ENCODE measurements at regions not wholly inside any gene's neighbourhood (a gene's known extent, or its start where the extent isn't known, plus 50 kb on each side); places are given as distances from the start of the nearest gene placed in this dataset.

GRCh38 chr20:50398064-50398463, 112.1 kb upstream of the PTPN1 start:
- Mint-ChIP-seq H3K36me3 (ENCODE audit: insufficient read depth) (no peaks in the 10 kb centered on the region), H3K27ac (no peak overlapping the region), H3K4me1 (ENCODE audit: low read depth) (peaks cover 14% of the 10 kb centered on the region), H3K4me3 (ENCODE audit: low read depth) (no peak overlapping the region), H3K27me3 (peaks cover 11% of the 10 kb centered on the region), H3K9me3 (ENCODE audit: low read depth) (no peaks in the 10 kb centered on the region)
- DNase-seq (ENCODE audit: low spot score, unreplicated experiment): no peak
- TF ChIP-seq CTCF (IDR thresholded peaks at IDR 0.05; ENCODE audit: unreplicated experiment): no peak

GRCh38 chr20:50398471-50398820, 111.7 kb upstream of the PTPN1 start:
- TF ChIP-seq CTCF (IDR thresholded peaks at IDR 0.05; ENCODE audit: unreplicated experiment): no peak
- Mint-ChIP-seq H3K27me3 (peaks cover 11% of the 10 kb centered on the region), H3K4me1 (ENCODE audit: low read depth) (peaks cover 14% of the 10 kb centered on the region), H3K27ac (no peak overlapping the region), H3K9me3 (ENCODE audit: low read depth) (no peaks in the 10 kb centered on the region), H3K4me3 (ENCODE audit: low read depth) (no peak overlapping the region), H3K36me3 (ENCODE audit: insufficient read depth) (no peaks in the 10 kb centered on the region)
- no peak for DNase-seq (ENCODE audit: low spot score, unreplicated experiment)

DNA sequence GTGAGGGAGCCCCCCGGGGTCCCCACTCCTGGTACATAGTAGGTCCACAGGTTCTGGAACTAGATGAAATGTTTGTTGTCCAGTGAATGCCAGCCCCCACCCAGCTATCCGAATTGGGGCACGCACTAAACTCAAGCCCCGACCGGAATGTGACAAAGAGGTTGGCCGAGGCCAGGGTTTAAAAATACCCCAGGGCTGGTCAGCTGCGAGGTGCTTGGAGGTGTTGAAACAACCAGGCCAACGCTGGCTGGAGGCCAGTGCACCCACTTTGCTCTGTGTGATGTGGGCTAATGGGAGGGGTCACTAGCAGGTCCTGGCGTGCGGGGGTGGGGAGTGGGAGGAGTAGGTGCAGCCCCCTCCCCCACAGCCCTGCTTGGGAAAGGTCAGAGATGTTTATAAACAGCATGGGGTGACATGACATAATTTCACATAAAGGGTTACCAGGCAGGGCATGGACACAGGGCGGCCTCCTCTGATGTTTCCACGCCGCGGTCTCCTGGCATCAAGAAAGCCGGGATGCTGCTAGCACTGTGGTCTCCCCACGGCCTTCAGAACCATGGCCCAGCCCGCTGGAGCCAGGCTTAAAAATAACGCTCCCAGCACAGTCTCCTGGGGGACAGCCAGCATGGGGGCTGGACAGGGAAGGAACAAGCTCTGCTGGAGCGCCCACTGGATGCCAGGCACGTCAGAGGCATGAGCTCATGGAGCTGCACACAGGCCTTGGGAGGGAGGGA, 111.2 kb upstream of the PTPN1 start:
- H3K4me1 Mint-ChIP-seq (ENCODE audit: low read depth): peaks cover 14% of the 10 kb centered on the region
- no peak for TF ChIP-seq CTCF (IDR thresholded peaks at IDR 0.05; ENCODE audit: unreplicated experiment)
- H3K27me3 Mint-ChIP-seq: peaks cover 14% of the 10 kb centered on the region
- H3K27ac Mint-ChIP-seq: no peak overlapping the region
- no peaks in the 10 kb centered on the region for H3K36me3 Mint-ChIP-seq (ENCODE audit: insufficient read depth)
- no peak overlapping the region for H3K4me3 Mint-ChIP-seq (ENCODE audit: low read depth)
- H3K9me3 Mint-ChIP-seq (ENCODE audit: low read depth): no peaks in the 10 kb centered on the region
- no peak for DNase-seq (ENCODE audit: low spot score, unreplicated experiment)

DNA sequence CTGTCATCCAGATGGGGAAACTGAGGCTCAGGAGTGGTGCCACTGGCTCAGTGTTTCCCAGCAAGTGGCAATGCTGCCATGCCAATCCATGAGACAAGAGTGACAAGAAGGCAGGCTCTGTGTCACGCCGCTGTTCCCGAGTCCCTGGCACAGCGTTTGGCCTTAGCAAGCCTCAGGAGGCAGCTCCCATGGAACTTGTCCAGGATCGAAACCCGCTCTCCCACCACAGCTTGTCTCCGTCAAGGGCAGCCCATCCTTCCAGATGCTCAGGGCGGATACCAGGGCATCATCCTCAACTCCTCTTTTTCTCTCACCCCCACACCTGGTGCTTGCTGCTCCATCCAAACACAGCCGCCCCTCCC, 110.6 kb upstream of the PTPN1 start:
- no peak for TF ChIP-seq CTCF (IDR thresholded peaks at IDR 0.05; ENCODE audit: unreplicated experiment)
- H3K4me3 Mint-ChIP-seq (ENCODE audit: low read depth): no peak overlapping the region
- no peaks in the 10 kb centered on the region for H3K9me3 Mint-ChIP-seq (ENCODE audit: low read depth)
- no peak for DNase-seq (ENCODE audit: low spot score, unreplicated experiment)
- H3K27me3 Mint-ChIP-seq: peaks cover 18% of the 10 kb centered on the region
- H3K27ac Mint-ChIP-seq: no peak overlapping the region
- no peaks in the 10 kb centered on the region for H3K36me3 Mint-ChIP-seq (ENCODE audit: insufficient read depth)
- H3K4me1 Mint-ChIP-seq (ENCODE audit: low read depth): peaks cover 14% of the 10 kb centered on the region

DNA sequence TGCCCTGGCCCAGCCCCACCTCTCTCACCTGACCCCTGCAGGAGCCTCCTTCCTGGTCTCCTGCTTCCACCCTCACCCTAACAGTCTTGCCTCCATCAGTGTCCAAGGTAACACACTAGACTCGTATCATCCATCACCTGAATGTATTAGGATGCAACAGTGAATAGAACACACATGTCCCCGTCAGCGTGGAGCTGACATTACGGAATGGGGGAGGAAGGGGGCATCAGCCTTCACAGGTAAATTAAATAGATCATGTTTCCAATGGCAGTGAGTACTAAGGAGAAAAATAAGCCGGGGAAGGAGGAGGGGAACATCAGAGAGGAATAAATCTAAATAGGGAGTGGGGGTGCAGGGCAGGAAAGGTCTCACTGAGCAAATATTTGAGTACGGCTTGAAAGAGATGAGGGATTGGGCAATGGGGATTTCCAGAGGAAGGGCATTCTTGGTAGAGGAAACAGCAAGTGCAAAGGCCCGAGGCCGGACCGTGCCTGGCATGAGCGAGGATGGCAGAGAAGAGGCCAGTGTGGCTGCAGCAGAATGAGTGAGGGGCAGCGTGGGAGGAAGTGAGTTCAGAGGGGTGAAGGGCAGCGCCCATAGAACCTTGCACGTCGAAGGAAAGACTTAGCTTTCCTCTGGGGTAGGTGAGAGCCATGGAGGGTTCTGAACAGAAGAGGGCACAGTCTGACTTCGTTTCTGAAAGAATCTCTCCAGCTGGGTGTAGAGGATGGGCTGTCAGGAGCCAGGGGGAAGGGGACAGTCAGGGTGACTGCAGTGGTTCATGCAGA, 110.1 kb upstream of the PTPN1 start:
- Mint-ChIP-seq H3K27ac (peak overlapping the region; percentile 19), H3K4me1 (ENCODE audit: low read depth) (peaks cover 14% of the 10 kb centered on the region), H3K9me3 (ENCODE audit: low read depth) (no peaks in the 10 kb centered on the region), H3K36me3 (ENCODE audit: insufficient read depth) (no peaks in the 10 kb centered on the region), H3K27me3 (peaks cover 21% of the 10 kb centered on the region), H3K4me3 (ENCODE audit: low read depth) (no peak overlapping the region)
- TF ChIP-seq CTCF (IDR thresholded peaks at IDR 0.05; ENCODE audit: unreplicated experiment): no peak
- no peak for DNase-seq (ENCODE audit: low spot score, unreplicated experiment)

Data from progenitor cell of endocrine pancreas (in vitro differentiated cells).